GM19025 (cell line): ENCODE measurements at regions not wholly inside any gene's neighbourhood (a gene's known extent, or its start where the extent isn't known, plus 50 kb on each side); places are given as distances from the start of the nearest gene placed in this dataset.

Experiments
- ATAC-seq: cut with Tn5 transposase; IDR thresholded peaks from one replicate; pipeline ENCODE4 v1.9.1; 2021; ENCODE audit warnings: mild to moderate bottlenecking, low read depth, moderate library complexity; ENCODE audit not compliant: unreplicated experiment

GRCh38 chr1:60988891-60989290, 93.5 kb upstream of the NFIA start:
- no peak for ATAC-seq

- ATAC-seq, result no peak
Measured at GRCh38 chr1:60987904-60988303, 94.5 kb upstream of the NFIA start.

- no peak for ATAC-seq
Measured at GRCh38 chr1:60984062-60984799, 98.1 kb upstream of the NFIA start.

GRCh38 chr1:60983701-60984061, 98.7 kb upstream of the NFIA start:
- ATAC-seq, result no peak

GRCh38 chr1:60982539-60982938, 99.8 kb upstream of the NFIA start:
- ATAC-seq, result no peak

GRCh38 chr1:60981357-60981756, 101.0 kb upstream of the NFIA start:
- no peak for ATAC-seq

GRCh38 chr1:60978421-60979357, 103.7 kb upstream of the NFIA start:
- peak; percentile 77 for ATAC-seq

GRCh38 chr1:60977661-60978060, 104.7 kb upstream of the NFIA start:
- no peak for ATAC-seq

GRCh38 chr1:60974524-60975372, 107.6 kb upstream of the NFIA start:
- no peak for ATAC-seq

GRCh38 chr1:60973668-60974067, 108.7 kb upstream of the NFIA start:
- ATAC-seq, result no peak

GRCh38 chr1:60972841-60973364, 109.5 kb upstream of the NFIA start:
- no peak for ATAC-seq

- ATAC-seq, result no peak
Measured at GRCh38 chr1:60971330-60971729, 111.0 kb upstream of the NFIA start.

GRCh38 chr1:60969971-60970509, 112.3 kb upstream of the NFIA start:
- no peak for ATAC-seq

GRCh38 chr1:60965280-60965854, 117.0 kb upstream of the NFIA start:
- ATAC-seq, result no peak

- ATAC-seq, result no peak
Measured at GRCh38 chr1:60963167-60963940, 119.0 kb upstream of the NFIA start.

GRCh38 chr1:60960891-60961461, 121.4 kb upstream of the NFIA start:
- ATAC-seq, result no peak

- ATAC-seq, result no peak
Measured at GRCh38 chr1:60959701-60960100, 122.7 kb upstream of the NFIA start.

GRCh38 chr1:60958001-60958400, 124.4 kb upstream of the NFIA start:
- no peak for ATAC-seq

GRCh38 chr1:60956520-60956919, 125.8 kb upstream of the NFIA start:
- no peak for ATAC-seq
